Keratinocyte (primary cell): ENCODE measurements at regions not wholly inside any gene's neighbourhood (a gene's known extent, or its start where the extent isn't known, plus 50 kb on each side); places are given as distances from the start of the nearest gene placed in this dataset.

Experiments used
- DNase-seq: peaks from one replicate; pipeline ENCODE4 v3.0.0-alpha.2; 2011; ENCODE audit warnings: low read depth, missing footprints, low spot score
- FAIRE-seq: peaks from 2 replicates; lab custom pipeline; 2011; peaks lifted over from hg19 to GRCh38; lab: Jason Lieb, UNC
- H2AFZ ChIP-seq: 2 replicates; pipeline ENCODE4 v1.6.0; 2012; ENCODE audit warnings: low read length, control low read depth, inconsistent platforms; ENCODE audit not compliant: control insufficient read depth
- H3K27ac ChIP-seq: 2 replicates; pipeline ENCODE4 v1.5.1; 2011; ENCODE audit warnings: low read length; ENCODE audit not compliant: control insufficient read depth, insufficient read depth
- H3K27me3 ChIP-seq: 3 replicates; pipeline ENCODE4 v1.6.0; 2011; ENCODE audit warnings: low read length; ENCODE audit not compliant: control insufficient read depth, insufficient read depth; ENCODE audit errors: extremely low read depth
- H3K36me3 ChIP-seq, 2 experiments: 2 replicates in 1 of 2; 3 replicates in 1 of 2; pipeline ENCODE4 v1.5.1; 2011; ENCODE audit warnings: low read length in 2 of 2, mild to moderate bottlenecking in 1 of 2; ENCODE audit not compliant: control insufficient read depth in 2 of 2, insufficient read depth in 2 of 2; ENCODE audit errors: extremely low read depth in 1 of 2
- H3K4me1 ChIP-seq: 3 replicates; pipeline ENCODE4 v1.5.1; 2011; ENCODE audit warnings: low read length; ENCODE audit not compliant: control insufficient read depth, insufficient read depth; ENCODE audit errors: extremely low read depth
- H3K4me2 ChIP-seq: 3 replicates; pipeline ENCODE4 v1.6.0; 2011; ENCODE audit warnings: low read depth, low read length; ENCODE audit not compliant: control insufficient read depth, insufficient read depth; ENCODE audit errors: extremely low read depth
- H3K4me3 ChIP-seq, 3 experiments: fragments of 200-600 bp in 1 of 3; sonication (generic) in 1 of 3; 2 replicates in 2 of 3; 3 replicates in 1 of 3; pipeline ENCODE4 v1.5.1; 2011 to 2016; ENCODE audit warnings: low read length in 3 of 3, mild to moderate bottlenecking in 3 of 3, control low read depth in 2 of 3, inconsistent platforms in 1 of 3, low read depth in 1 of 3, mixed read lengths in 1 of 3, mixed run types in 1 of 3, moderate library complexity in 1 of 3; ENCODE audit not compliant: control insufficient read depth in 2 of 3, insufficient read depth in 2 of 3; ENCODE audit errors: extremely low read depth in 1 of 3
- H3K79me2 ChIP-seq: 2 replicates; pipeline ENCODE4 v1.6.0; 2012; ENCODE audit warnings: low read length; ENCODE audit not compliant: control insufficient read depth, insufficient read depth
- H3K9ac ChIP-seq: 3 replicates; pipeline ENCODE4 v1.6.0; 2011; ENCODE audit warnings: low read length; ENCODE audit not compliant: control insufficient read depth, insufficient read depth; ENCODE audit errors: extremely low read depth
- H3K9me1 ChIP-seq: 3 replicates; pipeline ENCODE4 v1.6.0; 2011; ENCODE audit warnings: low read length; ENCODE audit not compliant: control insufficient read depth, insufficient read depth; ENCODE audit errors: extremely low read depth
- H3K9me3 ChIP-seq: 2 replicates; pipeline ENCODE4 v1.5.1; 2012; ENCODE audit warnings: low read depth, low read length; ENCODE audit not compliant: control insufficient read depth
- H4K20me1 ChIP-seq: 3 replicates; pipeline ENCODE4 v1.6.0; 2011; ENCODE audit warnings: low read length; ENCODE audit not compliant: control insufficient read depth, insufficient read depth; ENCODE audit errors: extremely low read depth
- CTCF ChIP-seq, 3 experiments: IDR thresholded peaks in 1 of 3; conservative IDR thresholded peaks in 1 of 3; optimal IDR thresholded peaks in 1 of 3; 2 replicates in 2 of 3; 3 replicates in 1 of 3; pipeline versions ENCODE3 to v1.5.1; 2011; ENCODE audit warnings: low read length in 3 of 3, mild to moderate bottlenecking in 3 of 3, moderate library complexity in 2 of 3, control low read depth in 1 of 3, inconsistent platforms in 1 of 3; ENCODE audit not compliant: insufficient read depth in 2 of 3; ENCODE audit errors: extremely low read depth in 1 of 3
- EZH2 ChIP-seq: IDR thresholded peaks from one replicate; pipeline ENCODE4 v1.6.1; 2012; ENCODE audit warnings: inconsistent platforms, mild to moderate bottlenecking, low read length, moderate library complexity
- dilution Hi-C: fragments of 300-500 bp; cut with MboI; formaldehyde crosslinking; loops from one replicate; pipeline ENCODE4 v1.7.0; 2020; ENCODE audit warnings: low sequenced_read_pairs; ENCODE audit not compliant: extremely low pct_ligation_motif_present

- Histone ChIP-seq H3K79me2 (no peaks in the 10 kb centered on the region), H3K9ac (no peak overlapping the region), H2AFZ (no peak overlapping the region), H3K27ac (no peak overlapping the region), H3K9me3 (no peaks in the 10 kb centered on the region), H3K4me2 (no peak overlapping the region), H3K4me1 (peaks cover 3% of the 10 kb centered on the region), H3K9me1 (no peaks in the 10 kb centered on the region), H3K4me3 (no peak overlapping the region), H3K27me3 (no peaks in the 10 kb centered on the region), H3K36me3 (no peaks in the 10 kb centered on the region), H4K20me1 (no peaks in the 10 kb centered on the region)
- no peak for DNase-seq
- no peak for FAIRE-seq
- TF ChIP-seq EZH2: no peak
- no peak for TF ChIP-seq CTCF (optimal IDR thresholded peaks at IDR 0.05 in 1 of 3, IDR thresholded peaks at IDR 0.05 in 1 of 3, conservative IDR thresholded peaks at IDR 0.05 in 1 of 3; ENCODE audit: extremely low read depth in 1 of 3, insufficient read depth in 2 of 3, low read length in 3 of 3)
- dilution Hi-C loops: no loop called here
Measured at GRCh38 chr2:147619808-147620207, 225.0 kb upstream of the ACVR2A start.

- dilution Hi-C loops: no loop called here
- TF ChIP-seq EZH2: no peak
- TF ChIP-seq CTCF (optimal IDR thresholded peaks at IDR 0.05 in 1 of 3, IDR thresholded peaks at IDR 0.05 in 1 of 3, conservative IDR thresholded peaks at IDR 0.05 in 1 of 3; ENCODE audit: extremely low read depth in 1 of 3, insufficient read depth in 2 of 3, low read length in 3 of 3): no peak
- no peak overlapping the region for H3K27ac ChIP-seq
- H3K9me3 ChIP-seq: no peaks in the 10 kb centered on the region
- H3K36me3 ChIP-seq: no peaks in the 10 kb centered on the region
- no peak overlapping the region for H3K4me3 ChIP-seq
- H3K9ac ChIP-seq: no peak overlapping the region
- FAIRE-seq (no peak), DNase-seq (no peak)
- no peaks in the 10 kb centered on the region for H3K9me1 ChIP-seq
- H3K27me3 ChIP-seq: no peaks in the 10 kb centered on the region
- H3K4me1 ChIP-seq: no peaks in the 10 kb centered on the region
- no peaks in the 10 kb centered on the region for H3K79me2 ChIP-seq
- H3K4me2 ChIP-seq: no peak overlapping the region
- no peak overlapping the region for H2AFZ ChIP-seq
- no peaks in the 10 kb centered on the region for H4K20me1 ChIP-seq
Measured at GRCh38 chr2:147615726-147616125, 229.1 kb upstream of the ACVR2A start.
